ENCODE measurements at regions not wholly inside any gene's neighbourhood (a gene's known extent, or its start where the extent isn't known, plus 50 kb on each side); places are given as distances from the start of the nearest gene placed in this dataset.

DNA sequence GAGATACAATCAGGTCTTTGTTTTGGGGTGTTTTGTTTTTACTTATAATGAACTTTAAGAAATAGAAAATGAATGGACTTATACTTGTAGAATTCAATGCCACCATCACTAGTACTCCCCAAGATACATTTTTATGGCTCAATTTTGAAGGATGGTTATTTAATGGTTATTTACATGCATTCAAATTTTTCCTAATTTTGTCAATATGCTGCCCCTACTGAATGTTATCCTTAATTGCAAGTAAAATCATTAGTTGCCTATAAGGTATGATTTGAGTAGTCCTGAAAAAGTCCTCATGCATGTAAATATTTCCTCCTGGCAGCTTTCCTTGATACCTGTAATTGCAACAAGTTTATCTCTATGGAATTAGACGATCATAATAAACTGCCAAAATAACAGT lies 391.2 kb downstream of the BCAT1 start:
- no peak for DNase-seq

DNA sequence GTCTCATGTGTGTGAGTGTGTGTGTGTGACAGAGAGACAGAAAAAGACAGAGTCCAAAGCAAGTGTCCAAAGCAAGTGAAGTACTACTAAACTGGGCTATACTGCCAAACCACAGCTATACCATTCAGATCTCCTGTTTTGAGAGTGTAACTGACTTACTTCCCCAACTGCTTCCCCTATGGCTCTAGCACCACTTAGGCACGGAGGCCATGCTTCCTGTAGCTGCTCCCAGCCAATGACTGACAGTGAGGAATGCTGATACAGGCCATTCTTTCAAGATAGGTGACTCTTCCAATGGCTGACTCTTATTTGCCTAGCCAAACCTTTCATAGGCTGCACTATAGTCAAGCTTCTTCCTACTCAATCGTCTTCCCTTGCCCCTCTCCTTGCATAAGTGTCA lies 393.2 kb downstream of the BCAT1 start:
- DNase-seq = no peak

DNA sequence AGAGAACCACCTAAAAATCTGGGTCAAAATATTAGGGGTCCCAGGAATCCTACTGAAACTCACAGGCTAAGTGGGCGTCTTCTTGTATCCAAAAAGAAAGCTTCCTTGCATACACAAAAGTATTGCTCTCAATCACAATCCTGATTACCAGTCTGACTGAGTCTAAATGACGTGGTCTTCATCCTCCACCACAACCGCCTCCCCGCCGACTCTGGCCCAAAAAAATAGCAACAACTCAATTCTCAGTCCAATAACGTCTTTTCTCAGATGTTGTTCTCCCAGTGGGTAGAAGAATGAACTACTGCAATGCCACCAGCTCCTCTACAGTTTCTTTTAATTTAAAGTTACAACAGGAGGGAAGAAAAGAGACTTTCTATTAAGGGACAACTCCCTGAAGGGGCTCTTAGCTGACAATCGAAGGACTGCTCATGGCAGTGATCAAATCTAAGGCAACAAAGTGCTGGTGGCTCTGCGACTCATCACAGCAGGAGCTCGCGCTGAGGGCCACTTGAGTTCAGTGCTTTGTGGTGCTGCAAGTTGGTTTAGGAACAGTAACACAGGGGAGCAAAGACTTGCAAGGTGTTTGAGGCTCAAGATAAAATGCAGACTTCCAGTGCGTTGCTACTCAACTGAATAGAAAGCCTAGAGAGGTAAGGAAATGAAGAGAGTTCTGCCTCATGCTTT lies 394.1 kb downstream of the BCAT1 start:
- no peak for DNase-seq

DNA sequence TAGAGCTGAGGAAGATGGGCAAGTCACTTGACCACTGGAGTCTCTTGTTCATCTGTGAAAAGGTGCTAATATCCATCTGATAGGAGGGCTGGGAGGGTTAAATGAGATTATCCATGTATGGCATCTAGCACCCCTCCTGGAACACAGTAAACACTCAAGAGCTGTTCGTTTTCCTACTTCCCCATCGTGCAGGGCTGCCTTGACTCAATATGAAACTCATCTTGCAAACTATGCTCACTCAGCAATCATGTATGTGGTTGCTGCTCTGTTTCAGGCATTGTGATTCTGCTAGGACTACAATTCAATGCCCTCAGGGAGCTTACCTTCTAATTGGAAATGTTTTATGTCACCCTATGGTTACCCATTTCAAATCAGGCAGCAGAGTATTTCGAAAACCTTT lies 395.6 kb downstream of the BCAT1 start:
- no peak for DNase-seq

DNA sequence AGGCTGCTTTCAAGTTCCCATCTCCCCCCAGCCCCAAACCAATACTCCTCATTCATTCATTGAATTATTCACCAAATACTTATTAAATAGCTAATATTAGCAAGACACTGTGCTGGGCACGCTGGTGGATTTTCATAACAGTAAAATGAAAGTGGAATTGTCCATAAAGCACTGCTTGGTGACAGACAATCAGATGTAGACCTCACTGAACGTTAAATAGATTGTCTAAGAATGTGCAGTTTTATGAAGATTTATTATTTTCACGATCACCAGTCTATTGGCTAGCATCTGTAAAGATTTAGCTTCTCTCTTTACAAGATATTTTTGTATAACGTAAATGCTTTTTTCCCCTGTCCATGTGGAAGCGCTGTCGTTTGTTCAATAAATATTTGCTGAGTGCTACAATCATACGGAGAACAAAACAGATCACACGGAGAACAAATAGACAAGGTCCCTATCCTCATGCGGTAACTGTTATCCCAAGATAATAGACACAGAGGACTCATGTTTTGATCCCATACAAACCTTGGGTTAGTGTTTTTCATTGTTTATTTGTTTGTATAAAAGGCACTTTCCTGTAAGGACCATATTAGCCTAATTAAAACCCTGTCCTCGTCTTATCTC lies 397.6 kb downstream of the BCAT1 start:
- no peak for DNase-seq

DNA sequence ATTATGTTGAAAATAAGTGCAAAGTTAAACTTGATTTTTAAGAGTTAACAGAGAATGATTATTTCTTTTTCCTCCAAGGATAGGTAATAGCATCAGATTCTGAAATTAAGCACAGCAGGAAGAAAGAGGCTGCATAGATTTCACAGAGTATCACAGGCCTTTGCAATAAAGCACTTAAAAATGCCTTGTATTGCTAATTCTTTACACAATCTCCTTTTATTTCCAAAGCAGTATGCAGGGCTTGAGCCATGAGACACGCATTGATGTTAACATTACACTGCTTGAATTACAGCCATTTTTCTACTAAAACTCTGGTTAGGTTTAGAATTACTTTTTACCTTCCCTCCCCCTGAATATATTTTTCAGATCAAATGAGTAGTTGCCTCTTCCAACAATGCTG lies 398.3 kb downstream of the BCAT1 start:
- no peak for DNase-seq

DNA sequence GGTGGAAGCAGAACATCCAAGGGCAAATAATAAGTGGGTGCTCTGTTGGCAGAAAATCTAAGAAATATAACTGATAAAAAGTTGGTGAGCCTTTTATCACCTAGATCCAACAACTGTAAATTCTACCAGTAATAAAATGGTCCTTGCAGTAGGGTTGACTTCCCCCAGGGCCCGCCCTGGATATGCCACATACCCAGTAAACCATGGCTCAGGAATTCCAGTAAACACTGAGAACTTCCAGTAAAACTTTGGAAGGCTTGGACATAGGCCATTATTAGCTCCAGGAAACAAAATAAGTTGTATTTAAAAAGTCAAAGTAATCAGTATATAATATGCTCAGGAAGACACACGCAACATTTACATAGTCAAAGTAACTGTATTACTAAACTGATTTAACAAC lies 402.2 kb downstream of the BCAT1 start:
- no peak for DNase-seq

DNA sequence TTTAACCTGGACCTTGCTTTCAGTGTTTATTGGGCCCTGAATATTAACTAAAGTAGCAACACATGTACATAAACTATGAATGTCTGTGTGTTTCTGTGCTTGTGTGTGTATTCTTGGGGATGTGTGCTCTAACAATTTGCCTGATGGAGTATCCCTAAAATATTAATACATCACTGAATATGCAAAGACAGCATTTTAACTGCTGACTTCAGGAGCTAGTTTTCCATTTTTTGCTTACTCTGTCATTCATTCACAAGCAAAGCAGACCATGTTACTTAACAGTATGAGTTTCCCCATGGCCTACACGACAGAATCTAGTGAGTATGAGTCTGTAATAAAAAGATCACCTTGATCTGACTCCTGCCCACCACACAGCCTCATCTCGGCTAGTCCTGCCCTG lies 402.8 kb downstream of the BCAT1 start:
- DNase-seq = no peak

DNA sequence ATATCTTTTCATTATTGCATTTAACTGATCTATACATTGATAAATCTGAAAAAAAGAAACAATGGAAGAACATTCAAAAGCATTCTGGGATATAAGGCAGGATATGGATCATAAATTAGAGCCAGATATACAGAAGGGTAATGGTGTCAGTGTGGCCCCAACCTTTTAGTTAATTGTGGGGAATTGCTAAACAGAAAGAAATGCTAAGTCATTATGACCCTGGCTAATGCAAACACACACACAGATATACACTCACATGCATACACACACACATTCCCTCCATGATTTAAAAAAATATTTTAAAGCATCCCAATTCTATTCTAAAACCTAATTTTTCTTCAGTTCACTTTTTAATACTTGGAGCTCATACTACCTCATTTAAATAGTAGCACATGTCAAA lies 404.5 kb downstream of the BCAT1 start:
- no peak for DNase-seq

DNA sequence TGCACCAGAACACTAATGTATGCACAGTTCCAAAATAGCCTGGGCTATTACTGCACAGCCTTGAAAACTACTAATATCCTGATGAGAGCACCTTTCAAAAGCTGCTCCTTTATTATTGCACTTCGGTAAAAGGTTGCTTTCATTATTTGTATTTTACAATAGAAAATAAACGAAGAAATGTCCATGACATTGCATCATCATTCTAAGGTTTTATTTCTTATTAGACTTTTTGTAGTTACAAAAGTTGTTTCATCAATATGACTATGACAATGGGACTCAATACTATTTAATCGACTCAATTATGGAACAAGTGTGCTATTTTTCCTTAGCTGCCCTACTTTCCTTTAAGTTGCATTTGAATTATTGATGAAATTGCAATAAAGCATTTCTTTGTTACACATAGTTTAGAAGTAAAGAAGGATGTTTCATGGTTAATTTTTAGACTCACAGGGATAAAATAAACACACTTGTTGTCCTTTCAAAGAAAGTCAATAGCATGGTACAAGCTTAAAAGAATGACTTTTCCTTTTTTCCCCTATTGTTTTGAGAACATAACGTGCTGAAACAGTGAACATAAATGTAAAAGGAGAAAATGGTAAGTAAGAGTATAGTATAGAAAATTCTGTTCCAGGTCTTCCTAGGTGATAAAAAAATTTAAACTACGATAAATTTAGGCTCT lies 407.6 kb downstream of the BCAT1 start:
- DNase-seq = no peak

DNA sequence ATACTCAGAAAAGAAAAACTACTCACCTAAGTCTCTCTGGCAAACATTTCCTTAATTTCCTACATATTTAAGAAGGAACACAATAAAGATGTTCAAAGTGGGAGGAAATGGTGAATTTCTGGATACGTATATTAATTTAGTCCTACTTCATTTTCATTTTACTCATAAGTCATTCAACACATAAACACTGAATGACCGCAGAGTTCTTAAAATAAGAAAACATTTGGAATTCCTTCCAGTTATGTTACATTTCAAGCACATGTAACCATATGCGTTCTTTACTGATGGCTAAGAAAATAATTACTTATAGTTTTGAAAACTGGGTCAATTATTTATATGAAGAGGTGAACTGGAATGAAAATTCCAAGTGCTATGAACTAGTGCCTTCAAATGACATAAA lies 409.3 kb downstream of the BCAT1 start:
- DNase-seq = no peak

DNA sequence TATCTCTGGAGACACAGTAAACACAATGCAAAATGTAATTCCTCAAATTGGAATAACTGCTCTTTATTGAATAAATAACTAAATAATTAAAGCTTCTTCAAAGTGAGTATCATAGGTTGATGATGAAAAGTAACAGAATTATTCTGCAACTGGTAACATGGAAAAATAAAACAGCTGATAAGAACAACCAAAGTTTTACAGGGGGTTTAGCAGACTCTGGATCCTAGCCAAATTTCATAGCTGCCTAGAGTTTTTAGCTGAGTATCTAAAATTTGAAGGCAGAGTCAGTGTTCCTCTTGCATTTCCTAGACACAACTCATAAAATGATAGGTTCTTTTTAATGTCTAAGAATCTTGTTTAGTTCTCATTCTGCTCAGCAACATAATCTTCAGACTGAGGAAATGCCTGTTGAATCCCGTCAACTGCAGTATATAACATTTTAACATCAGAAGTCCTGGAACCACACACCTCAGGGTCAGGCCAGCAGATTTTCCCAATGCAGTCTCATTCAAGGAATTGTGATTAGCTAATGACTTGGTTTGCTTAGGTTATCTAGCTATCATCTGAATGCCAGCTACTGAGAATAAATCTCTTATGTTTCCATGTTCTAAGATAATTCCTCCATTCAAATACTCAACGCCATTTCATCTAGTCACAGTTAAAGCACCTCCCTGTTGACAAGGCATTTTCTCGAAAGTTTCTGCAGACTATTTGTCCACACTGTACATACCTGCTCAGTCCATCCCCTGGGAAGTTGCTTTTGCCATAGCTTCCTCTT lies 411.6 kb downstream of the BCAT1 start:
- no peak for DNase-seq

DNA sequence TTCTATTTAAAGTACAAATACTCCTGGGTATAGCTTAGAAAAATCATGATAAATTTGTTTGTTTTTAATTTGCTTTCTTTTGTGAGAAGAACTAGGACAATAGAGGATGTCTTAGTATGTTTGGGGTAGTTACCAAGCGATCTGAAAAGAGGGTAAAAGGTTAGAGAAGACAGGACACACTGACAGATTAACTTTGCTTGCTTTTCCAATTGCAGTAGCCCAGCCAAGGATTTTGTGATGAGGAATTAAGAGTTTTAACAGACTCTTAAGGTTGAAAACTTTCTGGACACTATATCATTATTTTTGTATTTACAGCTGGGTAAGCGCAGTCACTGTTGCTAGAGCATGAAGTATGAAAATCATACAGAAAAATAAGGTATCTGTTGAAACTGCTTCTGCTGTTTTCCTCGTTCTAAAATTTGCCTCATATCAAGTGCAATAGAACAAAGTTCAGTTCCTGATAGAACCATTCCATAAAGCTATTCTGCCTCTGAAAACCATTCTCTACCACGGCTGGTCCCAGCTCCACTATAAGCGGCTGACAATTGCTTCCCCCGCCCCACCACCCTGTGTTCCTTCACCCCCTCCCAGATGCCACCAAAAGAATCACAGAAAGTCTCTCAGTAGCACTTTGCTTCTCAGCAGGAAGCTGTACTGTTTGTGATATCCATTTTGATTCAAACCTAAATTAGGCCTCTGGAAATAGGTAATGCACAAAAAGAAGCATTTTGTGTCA lies 413.4 kb downstream of the BCAT1 start:
- DNase-seq = no peak

DNA sequence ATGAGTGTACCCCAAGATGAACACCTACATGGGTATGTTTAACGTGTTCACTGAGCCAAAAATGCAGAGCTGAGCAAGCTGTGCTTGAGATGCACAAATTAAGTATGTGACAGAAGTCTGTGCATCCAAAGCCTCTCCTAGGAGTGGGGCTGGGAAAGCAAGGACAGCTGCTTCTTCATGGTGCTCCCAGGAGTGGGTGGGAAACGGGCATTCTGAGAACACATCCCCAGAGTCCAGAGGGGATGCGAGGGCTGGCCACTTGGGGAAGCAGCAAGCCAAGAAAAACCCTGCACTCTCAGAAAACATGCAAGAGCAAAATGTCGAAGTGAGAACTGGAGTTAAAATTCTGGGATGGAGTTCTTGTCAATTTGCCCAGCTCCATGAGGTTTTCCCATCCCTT lies 414.3 kb downstream of the BCAT1 start:
- no peak for DNase-seq

DNA sequence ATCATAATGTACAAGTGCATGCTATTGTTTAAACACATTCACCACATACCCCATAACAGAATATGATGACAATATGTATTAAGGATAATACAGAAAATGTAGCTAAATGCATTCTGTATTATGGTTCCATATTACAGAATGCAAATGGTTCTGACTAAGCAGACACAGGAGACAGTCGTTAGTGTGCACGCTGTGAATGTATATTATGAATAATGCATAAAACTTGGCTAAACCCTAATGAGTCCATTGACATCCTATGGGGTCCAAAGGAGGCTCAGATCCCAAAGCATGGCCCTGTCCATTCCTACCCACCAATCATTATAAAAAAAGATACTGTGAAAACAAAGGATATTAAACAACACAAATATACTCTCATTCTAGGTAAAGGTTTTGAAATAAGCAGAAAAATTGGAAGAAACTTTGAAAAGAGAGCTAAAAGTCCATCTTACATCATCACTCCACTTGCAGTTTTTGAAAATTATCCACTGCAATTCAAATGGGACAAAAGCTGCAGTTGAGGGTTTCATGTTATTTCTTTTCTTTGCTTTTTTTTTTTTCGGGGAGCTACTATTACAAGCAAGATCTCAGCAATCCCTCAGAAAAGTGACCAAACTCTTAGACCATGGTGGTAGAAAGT lies 415.1 kb downstream of the BCAT1 start:
- no peak for DNase-seq

DNA sequence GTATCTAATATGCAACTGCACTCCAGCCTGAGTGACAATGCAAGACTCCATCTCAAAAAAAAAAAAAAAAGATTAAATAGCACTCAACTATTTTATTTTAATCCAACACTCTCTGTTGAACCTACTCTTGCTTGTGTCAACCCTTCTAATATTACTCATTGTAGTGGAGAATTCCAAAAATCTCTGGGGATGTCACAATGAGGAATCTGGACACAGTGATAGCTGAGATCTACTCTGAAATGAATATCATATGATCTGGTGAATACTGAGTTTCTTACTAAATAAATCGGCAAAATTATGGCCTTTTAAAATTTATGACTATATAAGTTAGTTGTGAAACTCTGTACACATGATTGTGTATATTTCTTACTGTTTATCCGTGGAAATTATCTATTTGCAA lies 418.2 kb downstream of the BCAT1 start:
- DNase-seq = no peak

DNA sequence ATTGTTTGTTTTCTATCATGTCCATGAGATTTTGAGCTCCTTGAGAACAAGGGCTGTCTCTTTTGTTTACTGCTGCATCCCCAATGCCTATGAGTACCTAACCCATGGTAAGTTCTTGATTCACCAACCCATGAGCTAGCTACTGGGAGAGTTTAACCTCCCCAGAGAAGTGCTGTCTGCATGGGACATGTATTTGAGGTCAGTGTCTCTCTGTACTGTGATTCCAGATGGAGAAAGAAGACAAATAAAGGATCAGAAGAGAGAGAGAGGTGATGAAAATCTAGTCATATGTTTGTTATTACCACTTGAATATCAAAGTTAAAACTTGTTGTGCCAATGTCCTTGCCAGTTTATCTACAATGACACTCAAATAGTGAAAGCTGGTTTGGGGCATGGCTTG lies 421.8 kb downstream of the BCAT1 start:
- DNase-seq = no peak

DNA sequence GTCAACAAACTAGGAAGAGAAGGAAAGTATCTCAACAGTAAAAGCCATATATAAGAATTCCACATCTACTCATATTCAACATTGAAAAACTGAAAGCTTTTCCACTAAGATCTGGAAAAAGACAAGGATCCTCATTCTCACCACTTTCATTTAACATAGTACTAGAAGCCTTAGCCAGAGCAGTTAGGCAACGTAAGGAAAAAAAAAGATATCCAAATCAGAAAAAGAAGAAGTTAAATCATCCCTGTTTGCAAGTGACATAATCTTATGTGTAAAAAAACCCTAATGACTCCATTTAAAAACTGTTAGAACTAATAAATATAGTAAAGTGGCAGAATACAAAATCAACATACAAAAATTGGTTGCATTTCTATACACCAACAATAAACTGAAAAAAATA lies 426.2 kb downstream of the BCAT1 start:
- DNase-seq = no peak

DNA sequence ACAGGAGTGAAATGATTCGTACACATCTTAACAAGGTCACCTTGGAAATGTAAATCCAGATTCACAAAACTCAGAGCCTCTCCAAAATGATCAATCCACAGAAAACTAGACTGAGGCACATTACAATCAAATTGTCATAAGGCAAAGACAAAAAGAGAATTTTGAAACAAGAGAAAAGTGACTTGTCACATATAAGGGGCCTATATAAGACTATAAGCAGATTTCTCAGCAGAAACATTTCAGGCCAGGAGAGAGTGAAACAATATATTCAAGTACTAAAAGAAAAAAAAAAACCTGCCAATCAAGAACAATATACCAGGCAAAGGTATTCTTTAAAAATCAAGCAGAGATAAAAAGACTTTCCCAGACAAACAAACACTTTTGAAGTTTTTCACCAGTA lies 429.1 kb downstream of the BCAT1 start:
- no peak for DNase-seq

DNA sequence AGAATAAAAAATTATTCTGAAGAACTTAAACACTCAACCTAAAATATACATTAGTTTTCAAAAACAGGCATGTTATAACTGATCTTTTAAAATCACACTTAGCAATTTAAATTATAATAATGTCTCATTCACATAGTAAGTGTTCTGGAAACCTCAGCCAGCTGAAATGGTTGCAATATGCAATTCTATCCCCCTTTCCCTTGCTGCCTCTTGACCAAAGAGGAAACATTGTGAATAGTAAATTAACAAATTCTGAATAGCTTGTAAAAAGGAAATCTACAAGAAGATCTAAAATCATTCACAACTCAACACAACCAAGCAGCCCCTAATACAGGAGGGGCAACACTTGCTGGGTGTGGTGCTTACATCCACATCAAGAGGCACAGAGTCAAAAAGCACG lies 431.9 kb downstream of the BCAT1 start:
- no peak for DNase-seq

DNA sequence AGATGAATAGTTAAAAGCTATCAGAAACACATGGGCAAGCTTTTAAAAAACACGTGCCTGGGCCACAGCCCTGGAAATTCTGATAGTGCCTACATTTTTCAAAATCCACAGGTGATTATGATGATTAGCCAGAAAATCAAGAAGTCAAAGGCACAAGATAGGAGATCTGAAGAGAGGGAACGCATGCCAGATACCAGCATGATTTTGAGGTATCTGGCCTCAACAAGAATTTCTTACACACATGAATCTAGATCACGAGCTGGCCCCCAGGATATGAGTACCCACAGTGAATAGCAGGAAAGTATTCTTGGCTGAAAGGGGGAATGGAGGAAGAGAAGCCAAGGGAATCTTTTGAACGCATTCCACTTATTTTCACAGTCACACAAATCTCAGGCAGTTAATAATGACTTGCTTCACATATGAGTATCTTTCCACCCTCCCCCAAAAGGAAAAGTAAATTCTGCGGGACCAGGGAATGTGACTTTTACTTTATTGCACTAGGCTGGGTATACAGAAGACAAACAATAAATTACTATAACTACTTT lies 438.2 kb downstream of the BCAT1 start:
- DNase-seq = no peak

DNA sequence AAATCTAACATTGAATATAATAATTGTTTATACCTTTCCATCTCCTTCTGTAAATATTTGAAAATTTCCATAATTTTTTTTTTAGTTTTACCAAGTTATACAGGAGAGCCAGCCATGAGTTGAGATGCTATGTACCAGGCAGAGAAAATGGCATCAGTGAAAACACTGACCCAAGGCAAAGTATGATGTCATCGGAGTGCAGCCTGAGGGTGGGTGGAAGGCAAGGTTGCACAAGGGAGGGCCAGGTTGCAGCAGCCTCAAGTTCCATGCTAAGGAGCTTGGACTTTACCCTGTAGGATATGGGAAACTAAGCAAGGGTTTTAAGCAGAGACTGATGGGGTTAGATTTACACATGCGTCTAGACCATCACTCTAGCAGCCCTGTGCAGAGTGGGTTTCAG lies 441.1 kb downstream of the BCAT1 start:
- no peak for DNase-seq
